ENCODE measurements at regions not wholly inside any gene's neighbourhood (a gene's known extent, or its start where the extent isn't known, plus 50 kb on each side); places are given as distances from the start of the nearest gene placed in this dataset.
"Not testable (repeated sequence)": the region's sequence is repeated elsewhere in the genome, so short reads cannot be mapped to it uniquely, and the experiment has no call there.

- no peak for DNase-seq
Observed at GRCh38 chr1:229164836-229165735, 105.8 kb upstream of the RAB4A start.

GRCh38 chr1:229167318-229167717, 103.6 kb upstream of the RAB4A start:
- no peak for DNase-seq

GRCh38 chr1:229169399-229169798, 101.5 kb upstream of the RAB4A start:
- DNase-seq, result no peak

GRCh38 chr1:229170274-229170673, 100.6 kb upstream of the RAB4A start:
- DNase-seq, result no peak

DNA sequence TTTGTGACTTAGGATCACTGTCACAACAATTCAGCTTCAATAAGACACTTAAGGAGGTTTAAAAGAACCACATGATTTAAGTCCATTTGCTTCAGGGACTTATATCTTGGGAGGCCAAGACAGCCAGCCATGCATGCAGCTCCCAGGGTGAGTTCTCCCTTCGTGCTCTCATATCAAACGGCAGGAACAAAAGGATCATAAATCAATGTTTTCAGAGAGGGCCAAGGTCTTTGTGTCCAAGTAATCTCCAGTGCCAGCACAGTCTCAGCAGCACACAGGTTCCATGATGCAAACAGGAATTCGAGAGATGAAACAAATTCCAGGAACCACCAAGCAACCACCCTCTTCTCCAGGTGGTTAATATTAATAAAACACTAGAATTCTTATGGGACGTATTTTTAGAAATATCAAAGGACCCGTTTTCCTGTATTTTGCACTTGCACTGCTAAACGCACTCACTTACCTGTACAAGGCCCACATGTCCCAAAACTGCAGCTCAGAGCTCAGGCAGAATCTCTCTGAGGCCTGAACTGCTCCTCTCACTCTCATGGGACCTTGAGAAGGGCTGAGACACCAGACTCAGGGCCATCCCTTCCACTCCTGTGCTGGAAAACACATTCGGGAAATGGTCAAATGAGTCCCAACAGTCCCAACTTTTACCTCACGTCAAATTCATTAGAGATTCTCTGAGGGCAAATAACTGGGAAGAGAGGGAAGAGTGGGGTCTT, 100.0 kb upstream of the RAB4A start:
- no peak for DNase-seq

DNA sequence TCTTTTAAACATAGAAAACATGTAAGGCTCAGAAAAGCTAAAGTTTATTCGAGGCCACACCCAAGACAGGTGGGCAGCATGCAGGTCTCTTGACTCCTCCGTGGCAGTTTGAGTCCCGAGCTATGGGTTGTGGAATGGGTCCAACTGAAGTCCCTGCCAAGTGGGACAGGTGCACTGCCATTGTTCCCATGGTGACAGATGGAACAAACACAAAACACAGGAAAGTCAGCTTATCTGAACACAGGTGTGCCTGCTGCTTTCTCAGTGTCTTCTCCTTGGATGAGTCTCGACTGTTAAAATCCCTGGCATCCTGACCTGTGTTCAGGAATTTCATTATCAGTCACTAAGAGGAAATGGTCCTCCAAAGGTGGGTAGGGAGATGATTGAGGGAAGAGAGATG, 99.0 kb upstream of the RAB4A start:
- peak; percentile 74 for DNase-seq

- DNase-seq, result not testable (repeated sequence)
Observed at GRCh38 chr1:229173491-229174476, 97.1 kb upstream of the RAB4A start.

DNA sequence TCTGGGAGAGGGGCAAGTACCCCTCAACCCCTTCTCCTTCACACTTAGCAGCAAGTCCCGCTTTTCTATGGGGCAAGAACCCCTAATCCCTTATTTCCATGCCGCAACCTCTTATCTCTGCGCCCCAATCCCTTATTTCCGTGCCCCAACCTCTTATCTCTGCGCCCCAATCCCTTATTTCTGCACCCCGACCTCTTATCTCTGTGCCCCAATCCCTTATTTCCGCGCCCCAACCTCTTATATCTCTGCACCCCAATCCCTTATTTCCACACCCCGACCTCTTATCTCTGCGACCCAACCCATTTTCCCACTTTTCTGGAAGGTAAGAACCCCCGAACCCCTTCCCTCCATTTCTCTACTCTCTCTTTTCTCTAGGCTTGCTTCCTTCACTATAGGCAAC, 95.6 kb upstream of the RAB4A start:
- DNase-seq, result not testable (repeated sequence)

DNA sequence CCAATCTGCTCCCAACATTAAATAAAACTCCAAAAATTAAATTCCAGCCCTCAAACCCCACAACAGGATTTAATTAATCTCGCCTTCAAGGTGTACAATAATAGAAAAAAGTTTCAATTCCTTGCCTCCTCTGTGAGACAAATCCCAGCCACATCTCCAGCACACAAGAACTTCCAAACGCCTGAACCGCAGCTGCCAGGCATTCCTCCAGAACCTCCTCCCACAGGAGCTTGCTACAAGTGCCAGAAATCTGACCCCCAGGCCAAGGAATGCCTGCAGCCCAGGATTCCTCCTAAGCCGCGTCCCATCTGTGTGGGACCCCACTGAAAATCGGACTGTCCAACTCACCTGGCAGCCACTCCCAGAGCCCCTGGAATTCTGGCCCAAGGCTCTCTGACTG, 94.5 kb upstream of the RAB4A start:
- not testable (repeated sequence) for DNase-seq

DNA sequence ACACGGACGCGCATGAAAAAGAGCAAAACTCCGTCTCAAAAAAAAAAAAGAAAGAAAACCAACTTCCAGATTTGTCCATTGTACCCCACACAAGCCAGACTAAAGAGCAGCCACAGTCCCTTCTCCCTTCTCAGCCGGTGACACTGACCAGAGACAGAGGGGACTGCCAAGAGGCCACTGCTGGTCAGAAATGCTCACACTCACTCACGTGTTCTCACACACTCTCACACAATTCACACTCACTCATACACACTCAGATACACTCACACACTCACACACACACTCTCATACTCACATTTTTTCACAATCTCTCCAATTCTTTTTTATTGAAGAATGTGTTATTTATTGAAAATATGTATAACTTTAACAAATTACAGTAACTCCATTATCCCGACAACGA, 90.8 kb upstream of the RAB4A start:
- no peak for DNase-seq

DNA sequence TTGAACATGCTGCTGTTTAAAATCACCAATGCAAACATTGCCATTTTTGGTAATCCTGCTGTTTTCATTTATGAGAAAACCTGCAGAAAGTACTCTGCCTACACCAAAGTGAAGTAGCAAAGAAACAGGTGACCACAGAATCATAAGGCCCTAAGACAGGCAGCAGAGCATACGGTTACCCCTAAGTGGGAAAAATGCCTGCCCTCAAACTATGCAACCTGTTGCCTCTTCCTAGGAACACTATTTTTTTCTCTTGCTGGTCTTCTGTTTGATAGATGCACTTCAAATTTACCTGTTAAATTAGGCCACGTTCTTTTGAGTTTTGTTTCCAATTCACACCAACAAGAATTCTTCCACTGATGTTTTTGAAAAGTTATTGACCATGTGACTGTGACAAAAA, 89.5 kb upstream of the RAB4A start:
- no peak for DNase-seq

DNA sequence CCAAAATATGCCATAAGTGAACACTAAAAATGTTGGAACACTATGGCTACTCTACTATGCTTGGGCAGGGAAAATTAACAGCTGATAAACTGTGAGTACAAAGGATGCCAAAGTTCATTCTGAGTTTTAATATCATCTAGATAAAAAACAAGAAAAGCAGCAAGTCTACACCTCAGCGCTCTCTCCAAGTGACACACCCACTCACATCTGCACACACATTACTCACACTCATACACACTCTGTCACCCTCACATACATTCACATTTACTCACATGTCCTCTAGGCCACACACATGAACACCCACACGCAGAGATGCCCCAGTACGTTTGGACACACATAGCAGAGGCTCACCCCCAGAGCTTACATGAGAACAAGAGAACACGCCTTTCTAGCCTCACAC, 87.3 kb upstream of the RAB4A start:
- no peak for DNase-seq

DNA sequence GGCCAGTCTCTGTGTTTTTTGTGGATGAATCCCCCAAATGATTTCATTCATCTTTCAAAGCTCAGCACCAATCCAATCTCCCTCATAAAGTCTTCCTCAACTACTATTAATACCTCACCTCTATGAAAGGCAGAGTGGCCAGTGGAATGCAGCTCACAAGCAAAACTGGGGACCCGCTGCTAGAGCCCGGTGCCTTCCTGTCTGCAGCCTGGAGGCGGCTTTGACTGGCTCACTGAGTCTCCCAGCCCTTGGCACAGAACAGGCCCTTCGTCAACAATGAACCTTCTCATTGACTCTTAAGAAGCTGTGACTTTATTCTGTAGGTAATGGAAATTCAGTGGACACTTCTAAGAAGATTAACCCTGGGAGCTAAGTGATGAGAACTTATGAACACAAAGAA, 86.8 kb upstream of the RAB4A start:
- no peak for DNase-seq

DNA sequence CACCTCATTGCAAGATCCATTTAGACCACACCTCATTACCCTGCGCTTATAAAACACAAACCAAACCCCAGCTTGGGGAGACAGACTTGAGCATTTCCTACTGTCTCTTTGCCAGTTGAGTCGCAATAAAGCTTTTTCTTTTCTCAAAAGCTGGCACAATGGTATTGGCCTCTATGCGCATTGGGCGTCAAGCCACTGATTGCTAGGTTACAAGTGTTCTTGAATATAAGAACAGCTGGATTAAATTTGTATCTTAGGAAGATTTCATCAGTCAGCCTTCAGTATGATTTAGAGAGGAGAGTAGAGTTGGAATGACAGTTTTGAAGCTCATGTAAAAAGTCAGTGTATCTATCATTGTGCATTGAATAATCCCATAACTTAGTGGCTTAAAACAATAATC, 84.9 kb upstream of the RAB4A start:
- no peak for DNase-seq

DNA sequence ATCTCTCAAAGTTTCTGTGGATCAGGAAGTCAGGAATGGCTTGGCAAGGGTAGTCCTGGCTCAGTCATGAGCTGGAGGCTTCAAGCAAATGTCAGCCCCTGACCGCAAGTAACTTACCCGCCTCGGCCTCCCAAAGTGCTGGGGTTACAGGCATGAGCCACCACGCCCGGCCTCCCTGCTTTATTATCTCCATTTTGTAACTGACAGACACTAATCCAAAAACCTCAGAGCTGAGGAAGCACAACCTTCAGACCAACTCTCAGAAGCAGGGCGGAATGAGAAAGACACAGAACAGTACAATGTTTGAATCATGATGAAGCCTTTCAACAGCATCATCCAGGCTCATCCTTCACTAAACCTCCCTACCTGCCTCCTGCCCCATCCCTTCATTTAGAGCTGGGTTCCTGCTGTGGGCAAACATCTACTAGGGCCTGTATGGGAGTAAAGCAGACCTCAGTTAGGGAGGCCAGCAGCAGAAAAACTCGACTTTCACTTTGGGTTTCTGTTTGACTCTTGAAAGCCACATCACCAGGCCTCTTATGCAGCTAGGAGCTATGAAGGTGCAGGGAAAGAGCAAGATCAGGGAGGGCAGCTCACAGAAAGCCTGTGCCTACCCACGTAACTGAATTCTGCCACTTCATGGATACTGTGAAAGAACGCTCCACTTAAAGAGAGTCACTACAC, 84.4 kb upstream of the RAB4A start:
- DNase-seq, result no peak

DNA sequence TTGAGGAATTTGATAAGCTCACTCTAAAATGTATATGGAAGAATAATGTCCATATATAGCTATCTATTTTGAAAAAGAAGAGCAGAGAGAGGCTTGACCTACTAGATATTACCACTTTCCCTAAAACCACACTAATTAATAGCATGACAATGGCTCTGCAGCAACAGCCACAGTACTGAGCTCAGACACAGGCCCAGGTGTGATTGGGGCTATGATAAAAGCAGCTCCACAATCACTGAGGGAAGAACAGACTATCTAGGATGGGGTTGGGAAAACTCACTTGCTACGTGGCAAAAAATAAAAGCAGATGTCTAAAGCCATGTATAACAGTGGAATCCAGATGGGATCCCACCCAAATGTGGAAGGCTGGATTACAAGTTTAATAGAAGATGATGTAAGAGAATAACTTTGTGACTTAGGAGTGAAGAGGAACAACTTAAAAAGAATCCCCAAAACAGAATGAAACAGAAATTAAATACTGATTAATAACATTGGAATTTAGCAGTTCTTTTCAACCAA, 80.8 kb upstream of the RAB4A start:
- DNase-seq, result no peak

DNA sequence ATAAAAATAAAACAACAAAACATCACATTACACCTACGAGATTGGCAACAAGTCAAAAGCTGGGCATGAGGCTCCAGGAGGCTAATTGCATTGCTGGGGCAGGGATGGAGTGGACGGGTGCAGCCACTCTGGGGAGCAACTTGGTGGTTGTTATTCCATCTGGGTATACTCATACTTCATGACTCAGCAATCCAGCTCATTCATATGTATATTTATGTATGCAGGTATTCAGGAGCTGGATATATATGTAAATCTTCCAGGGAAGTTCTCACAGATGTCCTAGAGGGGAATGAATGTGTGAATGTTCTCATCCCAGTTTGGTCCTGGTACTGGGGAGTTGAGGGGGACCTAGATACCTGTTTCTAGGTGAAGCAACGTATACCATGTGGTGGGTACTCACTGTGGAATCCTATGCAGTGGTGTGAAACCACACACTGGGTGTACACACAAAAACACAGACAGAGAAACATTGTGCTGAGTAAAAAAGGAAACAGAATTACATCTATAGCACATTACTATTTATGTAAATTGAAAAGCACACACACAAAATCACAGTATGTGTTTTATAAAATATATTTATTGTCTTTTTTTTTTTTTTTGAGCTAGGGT, 79.7 kb upstream of the RAB4A start:
- no peak for DNase-seq

- no peak for DNase-seq
Observed at GRCh38 chr1:229192031-229192430, 78.9 kb upstream of the RAB4A start.

DNA sequence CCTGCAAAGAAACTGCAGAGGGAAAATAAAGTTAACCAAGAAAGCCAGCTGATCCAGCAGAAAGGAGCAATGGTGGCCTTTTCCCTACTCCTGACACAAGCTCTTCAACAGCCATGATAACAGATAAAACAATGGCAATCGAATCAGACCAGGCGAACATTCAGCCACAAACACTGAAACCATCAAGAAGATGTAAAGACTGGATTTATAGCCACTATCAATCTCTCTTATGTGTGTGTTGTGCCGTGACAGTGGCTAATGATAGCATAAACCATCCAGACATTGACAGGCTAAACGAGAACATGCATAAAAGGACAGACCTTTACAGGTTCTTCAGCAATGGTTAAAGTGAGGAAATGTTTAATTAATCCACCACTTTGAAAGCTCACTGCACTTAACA, 78.1 kb upstream of the RAB4A start:
- DNase-seq, result no peak

DNA sequence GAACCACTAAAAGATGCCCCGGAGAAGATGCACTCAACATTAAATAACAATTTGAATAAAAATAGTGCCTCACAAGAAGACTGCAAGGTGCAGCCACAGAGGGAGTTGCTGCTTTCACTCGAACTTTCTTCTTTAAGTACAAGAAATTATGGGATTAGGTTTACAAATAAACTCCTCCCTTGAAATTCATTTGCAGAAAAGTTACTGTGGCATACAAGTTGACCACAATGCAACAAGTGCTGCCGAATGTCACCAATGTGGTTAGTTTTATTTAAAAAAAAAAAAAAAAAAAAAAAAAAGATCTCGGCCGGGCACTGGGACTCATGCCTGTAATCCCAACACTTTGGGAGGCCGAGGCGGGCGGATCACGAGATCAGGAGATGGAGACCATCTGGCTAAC, 76.8 kb upstream of the RAB4A start:
- no peak for DNase-seq

GRCh38 chr1:229195246-229195645, 75.7 kb upstream of the RAB4A start:
- no peak for DNase-seq

All from NCI-H1436 treated with DMSO at 0.1 percent for 48 hours (cell line).